Mucosa of stomach (tissue), 1 donor: ENCODE measurements at regions not wholly inside any gene's neighbourhood (a gene's known extent, or its start where the extent isn't known, plus 50 kb on each side); places are given as distances from the start of the nearest gene placed in this dataset.
"Not testable (repeated sequence)": the region's sequence is repeated elsewhere in the genome, so short reads cannot be mapped to it uniquely, and the experiment has no call there.

ENCODE experiments used
- H3K27me3 ChIP-seq: one replicate; pipeline ENCODE4 v1.7.0; 2013; ENCODE audit warnings: mild to moderate bottlenecking, low read length; ENCODE audit not compliant: control insufficient read depth, insufficient read depth
- H3K36me3 ChIP-seq: one replicate; pipeline ENCODE4 v1.7.0; 2013; ENCODE audit warnings: low read length; ENCODE audit not compliant: control insufficient read depth, insufficient read depth
- H3K4me1 ChIP-seq: one replicate; pipeline ENCODE4 v1.7.0; 2013; ENCODE audit warnings: mild to moderate bottlenecking, low read length; ENCODE audit not compliant: control insufficient read depth, insufficient read depth
- H3K4me3 ChIP-seq: one replicate; pipeline ENCODE4 v1.7.0; 2013; ENCODE audit warnings: low read length
- H3K9ac ChIP-seq: one replicate; pipeline ENCODE4 v1.7.0; 2013; ENCODE audit warnings: mild to moderate bottlenecking, low read length, moderate library complexity
- H3K9me3 ChIP-seq: one replicate; pipeline ENCODE4 v1.7.0; 2013; ENCODE audit warnings: mild to moderate bottlenecking, low read length, moderate library complexity; ENCODE audit not compliant: control insufficient read depth
- donor health status: Pancreatic carcinoma.

GRCh38 chr2:187640926-187641510 lies 86.8 kb upstream of the TFPI start:
- Histone ChIP-seq H3K36me3 (no peaks in the 10 kb centered on the region), H3K4me3 (no peak overlapping the region), H3K27me3 (no peaks in the 10 kb centered on the region), H3K9me3 (no peaks in the 10 kb centered on the region), H3K9ac (no peak overlapping the region), H3K4me1 (no peaks in the 10 kb centered on the region)

- Histone ChIP-seq H3K9me3 (no peaks in the 10 kb centered on the region), H3K4me1 (no peaks in the 10 kb centered on the region)
Measured at GRCh38 chr2:187642498-187642897, 88.3 kb upstream of the TFPI start.

GRCh38 chr2:187644486-187644885 lies 90.3 kb upstream of the TFPI start:
- H3K9ac ChIP-seq: no peak overlapping the region
- H3K4me1 ChIP-seq: no peaks in the 10 kb centered on the region
- no peaks in the 10 kb centered on the region for H3K36me3 ChIP-seq

More at GRCh38 chr2:187642498-187642897, 88.3 kb upstream of the TFPI start:
- Histone ChIP-seq H3K36me3 (no peaks in the 10 kb centered on the region), H3K27me3 (no peaks in the 10 kb centered on the region), H3K9ac (no peak overlapping the region), H3K4me3 (no peak overlapping the region)

GRCh38 chr2:187644981-187645380 lies 90.7 kb upstream of the TFPI start:
- no peaks in the 10 kb centered on the region for H3K36me3 ChIP-seq
- no peak overlapping the region for H3K9ac ChIP-seq
- H3K4me1 ChIP-seq: no peaks in the 10 kb centered on the region
- no peaks in the 10 kb centered on the region for H3K9me3 ChIP-seq
- no peaks in the 10 kb centered on the region for H3K27me3 ChIP-seq
- no peak overlapping the region for H3K4me3 ChIP-seq

More at GRCh38 chr2:187644486-187644885, 90.3 kb upstream of the TFPI start:
- H3K9me3 ChIP-seq: no peaks in the 10 kb centered on the region
- no peaks in the 10 kb centered on the region for H3K27me3 ChIP-seq
- no peak overlapping the region for H3K4me3 ChIP-seq

- Histone ChIP-seq H3K4me3 (no peak overlapping the region), H3K9me3 (no peaks in the 10 kb centered on the region), H3K27me3 (no peaks in the 10 kb centered on the region), H3K36me3 (no peaks in the 10 kb centered on the region), H3K4me1 (no peaks in the 10 kb centered on the region), H3K9ac (no peak overlapping the region)
Measured at GRCh38 chr2:187646556-187646955, 92.3 kb upstream of the TFPI start.

GRCh38 chr2:187654535-187654934 lies 100.3 kb upstream of the TFPI start:
- Histone ChIP-seq H3K9ac (no peak overlapping the region), H3K9me3 (peaks cover 5% of the 10 kb centered on the region), H3K36me3 (no peaks in the 10 kb centered on the region), H3K27me3 (no peaks in the 10 kb centered on the region), H3K4me3 (no peak overlapping the region), H3K4me1 (no peaks in the 10 kb centered on the region)

- Histone ChIP-seq H3K4me3 (no peak overlapping the region), H3K9ac (no peak overlapping the region), H3K27me3 (no peaks in the 10 kb centered on the region), H3K36me3 (no peaks in the 10 kb centered on the region), H3K4me1 (no peaks in the 10 kb centered on the region), H3K9me3 (peaks cover 5% of the 10 kb centered on the region)
Measured at GRCh38 chr2:187655001-187655400, 100.8 kb upstream of the TFPI start.

- Histone ChIP-seq H3K36me3 (no peaks in the 10 kb centered on the region), H3K27me3 (no peaks in the 10 kb centered on the region), H3K4me1 (no peaks in the 10 kb centered on the region), H3K9ac (no peak overlapping the region), H3K4me3 (no peak overlapping the region), H3K9me3 (peaks cover 5% of the 10 kb centered on the region)
Measured at GRCh38 chr2:187656123-187656522, 101.9 kb upstream of the TFPI start.

GRCh38 chr2:187658952-187659525 lies 104.8 kb upstream of the TFPI start:
- H3K9ac ChIP-seq: no peak overlapping the region
- no peak overlapping the region for H3K4me3 ChIP-seq
- H3K4me1 ChIP-seq: no peaks in the 10 kb centered on the region
- no peaks in the 10 kb centered on the region for H3K27me3 ChIP-seq
- H3K36me3 ChIP-seq: no peaks in the 10 kb centered on the region
- H3K9me3 ChIP-seq: peaks cover 5% of the 10 kb centered on the region

- H3K9ac ChIP-seq, H3K27me3 ChIP-seq, H3K4me1 ChIP-seq, H3K36me3 ChIP-seq, H3K4me3 ChIP-seq, H3K9me3 ChIP-seq: not testable (repeated sequence)
Measured at GRCh38 chr2:187676050-187676449, 121.8 kb upstream of the TFPI start.

- no peaks in the 10 kb centered on the region for H3K27me3 ChIP-seq
- no peak overlapping the region for H3K4me3 ChIP-seq
- H3K36me3 ChIP-seq: no peaks in the 10 kb centered on the region
- H3K9ac ChIP-seq: no peak overlapping the region
- no peaks in the 10 kb centered on the region for H3K4me1 ChIP-seq
- no peaks in the 10 kb centered on the region for H3K9me3 ChIP-seq
Measured at GRCh38 chr2:187679454-187679853, 125.2 kb upstream of the TFPI start.

- Histone ChIP-seq H3K4me3 (no peak overlapping the region), H3K27me3 (no peaks in the 10 kb centered on the region), H3K4me1 (no peaks in the 10 kb centered on the region), H3K9ac (no peak overlapping the region), H3K36me3 (no peaks in the 10 kb centered on the region), H3K9me3 (no peaks in the 10 kb centered on the region)
Measured at GRCh38 chr2:187684174-187684573, 129.9 kb upstream of the TFPI start.
